Cardiac muscle cell (in vitro differentiated cells and primary cell): ENCODE measurements at regions not wholly inside any gene's neighbourhood (a gene's known extent, or its start where the extent isn't known, plus 50 kb on each side); places are given as distances from the start of the nearest gene placed in this dataset.
A peak's percentile ranks its signal among the peaks of the same experiment; 100 is the strongest.
"Not testable (repeated sequence)": the region's sequence is repeated elsewhere in the genome, so short reads cannot be mapped to it uniquely, and the experiment has no call there.

ENCODE experiments used
- DNase-seq, 2 donors: peaks; one replicate each; pipeline versions ENCODE4 v3.0.0 to v3.0.0-alpha.2; 2010 to 2017; ENCODE audit warnings: low read depth in 1 of 2, low spot score in 1 of 2
- H3K27ac ChIP-seq: fragments of 200-600 bp; sonication (generic); 2 replicates; pipeline ENCODE4 v1.5.1; 2016
- H3K27me3 ChIP-seq: fragments of 200-600 bp; sonication (generic); 2 replicates; pipeline ENCODE4 v1.6.0; 2016; ENCODE audit warnings: control low read depth
- H3K36me3 ChIP-seq: fragments of 200-600 bp; sonication (generic); 2 replicates; pipeline ENCODE4 v1.5.1; 2016; ENCODE audit warnings: control low read depth
- H3K4me1 ChIP-seq: fragments of 200-600 bp; sonication (generic); 2 replicates; pipeline ENCODE4 v1.8.1; 2017; ENCODE audit warnings: low read depth, mild to moderate bottlenecking, mixed run types
- H3K4me3 ChIP-seq: fragments of 200-600 bp; sonication (generic); 2 replicates; pipeline ENCODE4 v1.5.1; 2016; ENCODE audit warnings: mild to moderate bottlenecking
- H3K9me3 ChIP-seq: fragments of 200-600 bp; sonication (generic); 2 replicates; pipeline ENCODE4 v1.5.1; 2017; ENCODE audit warnings: low read depth, mild to moderate bottlenecking, control low read depth
- TF ChIP-seq, protein P1 (sequence below): IDR thresholded peaks from 2 replicates; pipeline ENCODE4 v1.5.1; 2012; ENCODE audit warnings: low read depth, mild to moderate bottlenecking, low read length

DNA sequence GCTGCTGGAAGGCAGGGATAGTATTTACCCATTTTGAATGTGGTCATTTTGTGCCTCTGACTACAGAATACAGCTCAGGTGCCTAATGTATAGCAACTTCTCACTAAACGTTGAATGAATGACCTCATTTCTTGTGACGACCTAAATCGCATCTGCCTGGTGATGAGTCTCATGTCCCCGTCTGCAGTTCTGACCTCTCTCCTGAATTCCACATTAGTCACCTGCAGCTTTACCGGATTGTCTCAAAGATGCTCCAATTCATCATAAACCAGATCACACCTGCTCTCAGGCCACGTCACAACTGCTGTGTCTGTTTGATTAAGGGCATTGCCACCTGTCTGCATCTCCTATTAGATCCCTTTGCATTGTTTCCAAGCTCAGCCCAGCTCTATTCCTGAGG is 133.6 kb upstream of the MYT1L start:
- H3K27me3 ChIP-seq, result no peaks in the 10 kb centered on the region
- no peaks in the 10 kb centered on the region for H3K9me3 ChIP-seq
- no peaks in the 10 kb centered on the region for H3K4me1 ChIP-seq
- TF ChIP-seq, protein P1, sequence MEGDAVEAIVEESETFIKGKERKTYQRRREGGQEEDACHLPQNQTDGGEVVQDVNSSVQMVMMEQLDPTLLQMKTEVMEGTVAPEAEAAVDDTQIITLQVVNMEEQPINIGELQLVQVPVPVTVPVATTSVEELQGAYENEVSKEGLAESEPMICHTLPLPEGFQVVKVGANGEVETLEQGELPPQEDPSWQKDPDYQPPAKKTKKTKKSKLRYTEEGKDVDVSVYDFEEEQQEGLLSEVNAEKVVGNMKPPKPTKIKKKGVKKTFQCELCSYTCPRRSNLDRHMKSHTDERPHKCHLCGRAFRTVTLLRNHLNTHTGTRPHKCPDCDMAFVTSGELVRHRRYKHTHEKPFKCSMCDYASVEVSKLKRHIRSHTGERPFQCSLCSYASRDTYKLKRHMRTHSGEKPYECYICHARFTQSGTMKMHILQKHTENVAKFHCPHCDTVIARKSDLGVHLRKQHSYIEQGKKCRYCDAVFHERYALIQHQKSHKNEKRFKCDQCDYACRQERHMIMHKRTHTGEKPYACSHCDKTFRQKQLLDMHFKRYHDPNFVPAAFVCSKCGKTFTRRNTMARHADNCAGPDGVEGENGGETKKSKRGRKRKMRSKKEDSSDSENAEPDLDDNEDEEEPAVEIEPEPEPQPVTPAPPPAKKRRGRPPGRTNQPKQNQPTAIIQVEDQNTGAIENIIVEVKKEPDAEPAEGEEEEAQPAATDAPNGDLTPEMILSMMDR, result no peak
- H3K27ac ChIP-seq, result no peak overlapping the region
- no peak for DNase-seq
- no peak overlapping the region for H3K4me3 ChIP-seq
- H3K36me3 ChIP-seq, result no peaks in the 10 kb centered on the region

DNA sequence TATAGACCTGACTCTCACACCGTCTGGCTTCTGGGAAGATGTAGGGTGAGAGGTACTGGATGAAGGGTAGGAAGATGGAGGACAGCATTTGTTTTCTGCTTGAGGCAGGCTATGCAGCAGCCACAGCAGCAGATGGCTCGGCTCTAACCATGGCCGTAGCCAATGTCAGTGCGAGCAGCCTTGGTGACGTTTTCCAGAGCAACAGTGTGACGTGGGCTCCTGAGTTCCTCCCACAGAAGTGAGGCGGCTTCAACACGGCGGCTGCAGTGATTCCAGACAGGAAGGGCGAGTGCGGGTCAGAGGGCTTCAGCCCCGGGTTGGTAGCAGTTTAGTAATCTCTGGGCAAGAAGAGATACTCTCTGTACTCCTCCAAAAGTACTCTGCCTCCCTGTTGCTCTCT is 133.0 kb upstream of the MYT1L start:
- TF ChIP-seq, protein P1, result no peak
- Histone ChIP-seq H3K27ac (no peak overlapping the region), H3K4me1 (no peaks in the 10 kb centered on the region), H3K9me3 (no peaks in the 10 kb centered on the region), H3K27me3 (no peaks in the 10 kb centered on the region), H3K36me3 (no peaks in the 10 kb centered on the region), H3K4me3 (no peak overlapping the region)
- peak in 1 of 2 donors; percentile 54 for DNase-seq

DNA sequence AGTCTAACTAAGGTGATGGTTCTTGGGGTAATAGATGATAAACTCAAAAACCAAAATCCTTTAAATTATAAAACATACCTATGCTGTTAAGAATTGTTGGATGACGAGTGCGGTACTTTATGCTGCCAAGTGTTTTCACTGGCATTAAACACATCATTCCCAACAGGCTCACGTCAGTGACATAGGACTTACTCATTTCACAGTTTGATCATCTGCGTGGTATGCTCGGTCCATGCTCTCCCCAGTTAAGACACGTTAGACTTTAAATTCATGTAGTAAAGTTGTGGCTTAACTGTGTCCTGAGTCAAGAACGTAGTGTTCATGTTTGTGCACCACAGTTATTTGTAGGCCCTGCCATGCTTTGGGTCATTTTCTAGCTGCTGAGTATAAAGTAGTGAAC is 125.6 kb upstream of the MYT1L start:
- DNase-seq, result no peak
- Histone ChIP-seq H3K27me3 (no peaks in the 10 kb centered on the region), H3K36me3 (no peaks in the 10 kb centered on the region), H3K4me3 (no peak overlapping the region), H3K9me3 (no peaks in the 10 kb centered on the region), H3K4me1 (no peaks in the 10 kb centered on the region), H3K27ac (no peak overlapping the region)
- TF ChIP-seq, protein P1, result no peak

DNA sequence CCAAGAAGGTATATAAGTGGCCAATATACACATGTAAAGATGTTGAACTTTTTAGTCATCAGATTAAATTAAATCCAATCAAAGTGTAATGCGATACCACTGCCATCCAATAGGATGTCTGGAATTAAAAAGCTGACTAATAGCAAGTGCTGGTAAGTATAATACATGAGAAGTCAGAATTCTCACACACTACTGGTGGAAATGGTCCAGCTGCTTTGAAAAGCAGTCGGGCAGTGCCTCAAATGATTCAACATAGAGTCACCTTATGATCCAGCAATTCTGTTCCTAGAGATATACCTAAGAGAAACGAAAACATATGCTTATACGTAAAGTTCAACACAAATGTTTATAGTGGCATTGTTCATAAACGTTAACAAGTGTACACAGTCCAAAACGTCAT is 124.1 kb upstream of the MYT1L start:
- Histone ChIP-seq H3K4me1 (no peaks in the 10 kb centered on the region), H3K27me3 (no peaks in the 10 kb centered on the region), H3K4me3 (no peak overlapping the region), H3K27ac (no peak overlapping the region), H3K9me3 (no peaks in the 10 kb centered on the region), H3K36me3 (no peaks in the 10 kb centered on the region)
- TF ChIP-seq, protein P1, result no peak
- no peak for DNase-seq

DNA sequence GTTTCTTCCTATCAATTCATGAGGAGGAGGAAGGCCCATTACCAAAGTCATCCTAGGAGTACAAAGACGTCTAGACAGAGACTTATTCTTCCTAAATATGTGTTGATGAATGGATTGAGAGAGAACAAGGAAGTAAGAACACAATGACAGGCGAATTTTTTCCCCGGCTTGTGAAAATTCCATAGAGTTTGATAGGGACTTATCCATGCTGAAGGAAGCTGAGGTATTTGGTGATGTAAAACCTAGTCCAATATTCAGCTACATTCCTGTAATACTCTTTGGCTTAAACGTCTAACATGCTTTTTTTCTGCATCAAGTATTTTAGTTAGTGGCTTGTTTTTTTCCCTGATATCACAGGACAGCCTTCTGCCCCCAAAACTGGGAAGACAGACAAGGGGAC is 121.9 kb upstream of the MYT1L start:
- Histone ChIP-seq H3K9me3 (no peaks in the 10 kb centered on the region), H3K36me3 (no peaks in the 10 kb centered on the region), H3K27me3 (no peaks in the 10 kb centered on the region), H3K4me1 (no peaks in the 10 kb centered on the region), H3K4me3 (no peak overlapping the region), H3K27ac (no peak overlapping the region)
- TF ChIP-seq, protein P1, result no peak
- no peak for DNase-seq

DNA sequence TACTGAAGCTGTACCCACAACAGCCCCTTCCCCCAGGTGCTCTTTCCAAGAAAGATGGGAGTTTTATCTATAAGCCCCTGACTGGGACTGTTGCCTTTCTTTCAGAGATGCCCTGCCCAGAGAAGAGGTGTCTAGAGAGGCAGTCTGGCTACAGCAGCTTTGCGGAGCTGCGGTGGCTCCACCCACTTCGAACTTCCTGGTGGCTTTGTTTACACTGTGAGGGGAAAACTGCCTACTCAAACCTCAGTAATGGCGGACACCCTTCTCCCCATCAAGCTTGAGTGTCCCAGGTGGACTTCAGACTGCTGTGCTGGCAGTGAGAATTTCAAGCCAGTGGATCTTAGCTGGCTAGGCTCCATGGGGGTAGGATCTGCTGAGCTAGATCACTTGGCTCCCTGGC is 120.2 kb upstream of the MYT1L start:
- not testable (repeated sequence) for H3K27ac ChIP-seq, H3K36me3 ChIP-seq, H3K4me3 ChIP-seq, DNase-seq, H3K9me3 ChIP-seq, H3K4me1 ChIP-seq, H3K27me3 ChIP-seq
